Suprapubic skin (tissue), 4 donors: ENCODE measurements at regions not wholly inside any gene's neighbourhood (a gene's known extent, or its start where the extent isn't known, plus 50 kb on each side); places are given as distances from the start of the nearest gene placed in this dataset.
"Not testable (repeated sequence)": the region's sequence is repeated elsewhere in the genome, so short reads cannot be mapped to it uniquely, and the experiment has no call there.

Experiments used
- DNase-seq, 2 donors: peaks; one replicate each; pipeline ENCODE4 v3.0.0-alpha.2; 2019; ENCODE audit warnings: low spot score in 2 of 2
- H3K27ac ChIP-seq: fragments of 200-600 bp; sonication (generic); one replicate; pipeline ENCODE4 v1.5.1; 2019
- H3K27me3 ChIP-seq: fragments of 200-600 bp; sonication (generic); one replicate; pipeline ENCODE4 v1.5.1; 2019
- H3K36me3 ChIP-seq: fragments of 200-600 bp; sonication (generic); one replicate; pipeline ENCODE4 v1.5.1; 2019
- H3K4me1 ChIP-seq: fragments of 200-600 bp; sonication (generic); one replicate; pipeline ENCODE4 v1.5.1; 2019
- H3K4me3 ChIP-seq: fragments of 200-600 bp; sonication (generic); one replicate; pipeline ENCODE4 v1.5.1; 2019; ENCODE audit warnings: mild to moderate bottlenecking
- H3K9me3 ChIP-seq: fragments of 200-600 bp; sonication (generic); one replicate; pipeline ENCODE4 v1.5.1; 2019
- EP300 ChIP-seq: sonication (generic); formaldehyde crosslinking; IDR thresholded peaks from one replicate; pipeline ENCODE4 v1.6.1; 2017; ENCODE audit warnings: antibody characterized with exemption
- POLR2A ChIP-seq, 2 donors: fragments of 450-650 bp; IDR thresholded peaks; one replicate each; pipeline ENCODE4 v1.6.1; 2017; ENCODE audit warnings: antibody characterized with exemption in 2 of 2, mild to moderate bottlenecking in 2 of 2, moderate library complexity in 2 of 2
- POLR2AphosphoS5 ChIP-seq, 3 donors: sonication (generic); formaldehyde crosslinking; IDR thresholded peaks; one replicate each; pipeline ENCODE4 v1.6.1; 2017; ENCODE audit warnings: antibody characterized with exemption in 3 of 3
- WGBS: methylation state at CpG from one replicate; pipeline ENCODE4 v1.1.5; 2018; 5-methylcytosine and 5-hydroxymethylcytosine counted together
- TF ChIP-seq, protein P1 (sequence below), 2 donors: fragments of 200-600 bp in 1 of 2; fragments of 450-650 bp in 1 of 2; sonication (generic) in 1 of 2; IDR thresholded peaks; one replicate each; pipeline ENCODE4 v1.5.1; 2016 to 2019; ENCODE audit warnings: antibody characterized with exemption in 2 of 2, mild to moderate bottlenecking in 1 of 2, moderate library complexity in 1 of 2

DNA sequence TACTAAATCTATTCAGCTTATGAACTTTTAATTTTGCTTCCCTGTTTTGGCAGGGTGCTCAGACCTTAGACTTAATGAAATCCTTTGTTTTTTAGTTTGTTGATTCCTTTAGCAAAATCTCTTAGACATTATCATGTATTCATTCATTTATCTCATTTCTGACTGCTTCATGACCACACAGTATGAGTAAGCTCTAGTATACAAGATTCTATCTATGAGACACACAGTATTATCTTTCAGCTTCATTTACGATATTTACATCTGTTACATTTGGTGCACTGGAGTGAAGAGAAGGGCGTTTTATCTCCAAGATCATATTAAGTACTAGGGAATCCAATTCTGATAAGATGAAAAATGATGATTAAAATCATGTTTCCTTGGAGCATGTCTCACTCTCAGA, 448.1 kb upstream of the CA10 start:
- H3K4me1 ChIP-seq: no peaks in the 10 kb centered on the region
- 62% methylated on average over 2 of the region's 2 CpGs for WGBS

DNA sequence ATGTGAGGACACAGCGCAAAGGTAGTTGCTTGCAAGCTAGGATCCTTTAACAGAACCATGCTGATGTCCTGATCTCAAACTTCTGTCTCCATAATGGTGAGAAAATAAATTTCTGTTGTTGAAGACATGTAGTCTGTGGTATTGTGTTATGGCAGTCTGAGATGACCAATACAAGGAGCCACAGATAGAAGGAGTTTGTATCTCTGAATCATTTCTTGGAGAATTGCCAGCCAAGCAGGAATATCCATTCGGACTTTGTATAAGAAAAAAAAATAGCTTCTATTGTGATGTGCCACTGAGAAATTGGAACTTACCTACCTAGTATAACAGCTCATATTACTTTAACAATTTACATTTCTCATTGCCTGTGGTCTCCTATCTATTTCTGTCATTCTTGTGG, 447.6 kb upstream of the CA10 start:
- Histone ChIP-seq H3K9me3 (no peaks in the 10 kb centered on the region), H3K27ac (no peak overlapping the region), H3K4me1 (no peaks in the 10 kb centered on the region), H3K27me3 (no peaks in the 10 kb centered on the region), H3K36me3 (no peaks in the 10 kb centered on the region), H3K4me3 (no peak overlapping the region)
- TF ChIP-seq EP300: no peak
- TF ChIP-seq POLR2A (IDR thresholded peaks at IDR 0.05): no peak
- TF ChIP-seq, protein P1, sequence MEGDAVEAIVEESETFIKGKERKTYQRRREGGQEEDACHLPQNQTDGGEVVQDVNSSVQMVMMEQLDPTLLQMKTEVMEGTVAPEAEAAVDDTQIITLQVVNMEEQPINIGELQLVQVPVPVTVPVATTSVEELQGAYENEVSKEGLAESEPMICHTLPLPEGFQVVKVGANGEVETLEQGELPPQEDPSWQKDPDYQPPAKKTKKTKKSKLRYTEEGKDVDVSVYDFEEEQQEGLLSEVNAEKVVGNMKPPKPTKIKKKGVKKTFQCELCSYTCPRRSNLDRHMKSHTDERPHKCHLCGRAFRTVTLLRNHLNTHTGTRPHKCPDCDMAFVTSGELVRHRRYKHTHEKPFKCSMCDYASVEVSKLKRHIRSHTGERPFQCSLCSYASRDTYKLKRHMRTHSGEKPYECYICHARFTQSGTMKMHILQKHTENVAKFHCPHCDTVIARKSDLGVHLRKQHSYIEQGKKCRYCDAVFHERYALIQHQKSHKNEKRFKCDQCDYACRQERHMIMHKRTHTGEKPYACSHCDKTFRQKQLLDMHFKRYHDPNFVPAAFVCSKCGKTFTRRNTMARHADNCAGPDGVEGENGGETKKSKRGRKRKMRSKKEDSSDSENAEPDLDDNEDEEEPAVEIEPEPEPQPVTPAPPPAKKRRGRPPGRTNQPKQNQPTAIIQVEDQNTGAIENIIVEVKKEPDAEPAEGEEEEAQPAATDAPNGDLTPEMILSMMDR (IDR thresholded peaks at IDR 0.05): no peak
- no peak for TF ChIP-seq POLR2AphosphoS5 (IDR thresholded peaks at IDR 0.05)
- WGBS: 43% methylated on average over 2 of the region's 2 CpGs
- DNase-seq: no peak

More for the DNA sequence above, 448.1 kb upstream of the CA10 start:
- DNase-seq: no peak
- Histone ChIP-seq H3K27ac (no peak overlapping the region), H3K27me3 (no peaks in the 10 kb centered on the region), H3K36me3 (no peaks in the 10 kb centered on the region), H3K9me3 (no peaks in the 10 kb centered on the region), H3K4me3 (no peak overlapping the region)
- TF ChIP-seq POLR2AphosphoS5 (IDR thresholded peaks at IDR 0.05) (no peak), EP300 (no peak), POLR2A (IDR thresholded peaks at IDR 0.05) (no peak)
- TF ChIP-seq, protein P1 (IDR thresholded peaks at IDR 0.05): no peak

DNA sequence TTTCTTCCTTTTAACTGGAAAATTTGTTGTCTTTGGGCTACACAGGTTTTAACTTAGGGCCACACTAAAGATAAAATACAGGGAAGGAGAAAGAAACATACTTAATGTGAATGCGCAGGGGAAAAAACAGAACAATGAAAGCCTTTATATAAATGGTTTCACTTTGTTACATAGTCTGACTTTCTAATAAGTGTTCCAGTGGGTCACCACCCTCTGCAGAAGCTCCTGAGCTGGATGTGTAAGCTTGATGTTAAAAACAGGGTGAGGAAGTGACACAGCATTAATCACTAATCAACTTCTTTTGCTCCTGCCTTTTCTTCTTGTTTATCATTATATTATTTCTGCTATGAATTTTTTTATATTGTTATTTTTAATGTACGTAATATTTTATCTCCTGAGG, 445.6 kb upstream of the CA10 start:
- H3K36me3 ChIP-seq: no peaks in the 10 kb centered on the region
- H3K27me3 ChIP-seq: no peaks in the 10 kb centered on the region
- TF ChIP-seq POLR2A (IDR thresholded peaks at IDR 0.05) (no peak), POLR2AphosphoS5 (IDR thresholded peaks at IDR 0.05) (no peak), EP300 (no peak)
- TF ChIP-seq, protein P1 (IDR thresholded peaks at IDR 0.05): no peak
- no peaks in the 10 kb centered on the region for H3K9me3 ChIP-seq
- WGBS: 39% methylated on average over 2 of the region's 2 CpGs
- DNase-seq: no peak
- no peak overlapping the region for H3K4me3 ChIP-seq
- H3K27ac ChIP-seq: no peak overlapping the region
- H3K4me1 ChIP-seq: no peaks in the 10 kb centered on the region

DNA sequence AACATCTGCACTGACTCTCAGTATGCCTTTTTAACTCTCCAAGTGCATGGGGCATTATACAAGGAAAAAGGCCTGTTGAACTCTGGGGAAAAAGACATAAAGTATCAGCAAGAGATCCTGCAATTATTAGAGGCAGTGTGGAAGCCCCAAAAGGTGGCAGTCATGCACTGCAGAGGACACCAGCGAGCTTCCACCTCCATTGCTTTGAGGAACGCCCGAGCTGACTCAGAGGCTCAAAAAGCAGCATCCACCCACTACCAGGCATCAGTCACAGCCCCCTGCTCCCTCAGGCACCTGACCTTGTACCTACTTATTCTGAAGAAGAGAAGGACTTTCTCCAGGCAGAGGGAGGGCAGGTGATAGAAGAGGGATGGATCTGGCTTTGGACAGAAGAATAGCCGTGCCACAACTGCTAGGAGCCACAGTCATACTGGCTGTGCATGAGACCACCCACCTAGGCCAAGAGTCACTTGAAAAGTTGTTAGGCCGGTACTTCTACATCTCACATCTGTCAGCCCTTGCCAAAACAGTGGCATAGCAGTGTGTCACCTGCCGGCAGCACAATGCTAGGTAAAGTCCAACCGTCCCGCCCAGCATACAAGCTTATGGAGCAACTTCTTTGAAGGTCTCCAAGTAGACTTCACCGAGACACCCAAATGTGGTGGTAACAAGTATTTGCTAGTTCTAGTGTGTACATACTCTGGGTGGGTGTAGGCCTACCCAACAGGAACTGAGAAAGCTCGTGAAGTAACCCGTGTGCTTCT, 439.1 kb upstream of the CA10 start:
- not testable (repeated sequence) for DNase-seq, H3K36me3 ChIP-seq, H3K27me3 ChIP-seq, H3K9me3 ChIP-seq, H3K4me1 ChIP-seq, H3K4me3 ChIP-seq
- 55% methylated on average over 10 of the region's 11 CpGs for WGBS
- TF ChIP-seq, protein P1 (IDR thresholded peaks at IDR 0.05): peak in 1 of 2 donors; percentile 32
- peak overlapping the region; percentile 29 for H3K27ac ChIP-seq

DNA sequence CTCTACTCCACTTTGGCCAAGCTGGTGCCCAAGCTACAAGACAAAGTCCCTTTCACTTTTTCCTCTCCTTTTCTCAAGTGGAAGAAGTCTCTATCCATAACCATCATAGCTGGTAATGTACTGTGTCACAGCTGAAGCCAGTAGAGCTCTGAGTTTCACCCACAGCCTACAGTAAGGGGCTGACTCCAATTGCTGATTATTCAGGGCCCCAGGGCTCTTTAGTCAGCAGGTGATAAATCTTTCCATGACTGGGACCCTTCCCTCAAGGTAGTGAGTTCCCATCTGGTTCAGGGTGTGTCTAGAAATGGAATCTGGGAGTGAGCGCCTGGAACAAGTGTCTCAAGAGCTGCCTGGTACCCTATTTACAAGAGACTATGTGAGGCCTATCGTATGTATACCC, 436.0 kb upstream of the CA10 start:
- DNase-seq: no peak

More for the DNA sequence above, 436.0 kb upstream of the CA10 start:
- Histone ChIP-seq H3K27ac (no peak overlapping the region), H3K36me3 (no peaks in the 10 kb centered on the region), H3K4me3 (no peak overlapping the region), H3K27me3 (no peaks in the 10 kb centered on the region), H3K9me3 (no peaks in the 10 kb centered on the region), H3K4me1 (no peaks in the 10 kb centered on the region)
- no peak for TF ChIP-seq POLR2A (IDR thresholded peaks at IDR 0.05)
- TF ChIP-seq EP300: no peak
- no peak for TF ChIP-seq POLR2AphosphoS5 (IDR thresholded peaks at IDR 0.05)
- TF ChIP-seq, protein P1 (IDR thresholded peaks at IDR 0.05): no peak
- WGBS: 87% methylated on average over 2 of the region's 2 CpGs
